ENCODE measurements at regions not wholly inside any gene's neighbourhood (a gene's known extent, or its start where the extent isn't known, plus 50 kb on each side); places are given as distances from the start of the nearest gene placed in this dataset.

DNA sequence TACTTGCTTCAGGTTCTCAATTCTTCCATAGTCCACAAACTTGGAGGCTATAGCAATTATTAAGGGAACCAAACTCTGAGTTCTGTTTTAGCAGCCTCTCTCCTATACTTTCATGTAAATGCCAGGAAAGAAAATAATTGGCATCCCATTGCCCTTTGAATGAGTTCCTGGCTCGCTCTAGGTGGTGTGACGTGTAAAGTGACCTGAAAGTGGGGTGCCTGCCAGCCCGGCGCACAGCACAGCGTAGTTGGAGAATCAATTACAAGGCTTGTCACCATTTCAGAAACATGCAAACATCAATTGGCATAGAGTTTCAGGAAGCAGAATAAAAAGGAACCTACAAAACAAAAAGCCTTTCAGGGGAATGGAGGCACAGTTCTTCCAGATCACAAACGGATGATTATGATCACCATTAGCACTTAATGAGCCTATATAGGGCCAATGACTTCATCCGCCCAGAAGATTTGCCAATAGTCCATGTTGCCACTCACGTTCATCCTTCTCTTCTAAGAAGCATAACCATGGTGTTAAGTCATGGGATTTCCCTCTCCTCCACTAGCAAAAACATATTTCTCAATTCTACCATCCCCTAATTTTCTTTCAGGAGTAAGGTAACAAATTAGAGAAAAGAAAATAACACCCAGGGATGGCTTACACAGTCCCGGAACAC, 354.6 kb upstream of the ADGRL2 start:
- Histone ChIP-seq H3K79me1 (replicated peaks; ENCODE audit: low read length, poor library complexity, severe bottlenecking) (no peaks in the 10 kb centered on the region), H3K4ac (ENCODE audit: low read depth in 1 of 2, low read length in 2 of 2) (no peak overlapping the region), H3K36me3 (ENCODE audit: control insufficient read depth in 1 of 2, insufficient read depth in 2 of 2, low read depth in 1 of 2, low read length in 2 of 2) (no peaks in the 10 kb centered on the region), H2AFZ (ENCODE audit: low read depth, low read length) (no peak overlapping the region), H4K91ac (ENCODE audit: low read length) (peak overlapping the region; percentile 50), H3K27ac (ENCODE audit: low read length, poor library complexity, severe bottlenecking) (no peak overlapping the region), H3K9me3 (ENCODE audit: control insufficient read depth, low read length) (no peaks in the 10 kb centered on the region), H4K8ac (ENCODE audit: low read length) (no peak overlapping the region), H2BK15ac (ENCODE audit: low read depth, poor library complexity, severe bottlenecking) (no peak overlapping the region), H3K9ac (ENCODE audit: low read length) (no peak overlapping the region), H3K18ac (ENCODE audit: low read depth in 1 of 2, low read length in 2 of 2) (no peak overlapping the region), H2BK12ac (ENCODE audit: low read length in 2 of 2) (no peak overlapping the region), H2BK5ac (ENCODE audit: low read depth, low read length, poor library complexity, severe bottlenecking) (no peak overlapping the region), H2BK120ac (ENCODE audit: low read depth, low read length) (no peak overlapping the region), H3K4me3 (ENCODE audit: insufficient read depth in 1 of 2, low read depth in 1 of 2, low read length in 2 of 2) (no peak overlapping the region), H3K23ac (ENCODE audit: low read length in 2 of 2) (no peak overlapping the region), H3K4me2 (ENCODE audit: low read length, poor library complexity, severe bottlenecking) (no peak overlapping the region), H2AK5ac (ENCODE audit: low read length, severe bottlenecking) (no peak overlapping the region), H3K4me1 (ENCODE audit: control insufficient read depth, insufficient read depth, low read depth, low read length) (no peaks in the 10 kb centered on the region), H3K27me3 (ENCODE audit: control insufficient read depth in 1 of 2, insufficient read depth in 1 of 2, low read length in 2 of 2) (no peaks in the 10 kb centered on the region), H3K14ac (ENCODE audit: low read length in 2 of 2) (no peak overlapping the region)
- WGBS, result 95% methylated on average over 8 of the region's 9 CpGs
- no peak for DNase-seq

DNA sequence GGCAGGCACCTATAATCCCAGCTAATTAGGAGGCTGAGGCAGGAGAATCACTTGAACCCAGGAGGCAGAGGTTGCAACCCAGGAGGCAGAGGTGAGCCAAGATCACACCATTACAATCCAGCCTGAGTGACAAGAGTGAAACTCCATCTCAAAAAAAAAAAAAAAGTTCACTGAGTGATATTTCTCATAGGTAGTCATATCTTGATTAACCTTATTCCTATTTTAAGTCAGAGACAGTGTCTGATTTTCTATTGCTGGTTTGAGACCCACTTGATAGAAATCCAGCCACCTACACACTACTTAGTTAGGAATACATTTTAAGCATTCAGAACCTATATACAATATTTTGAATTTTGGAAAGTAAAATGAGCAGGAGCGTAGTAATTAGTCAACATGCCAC, 357.4 kb upstream of the ADGRL2 start:
- no peak overlapping the region for H4K8ac ChIP-seq (ENCODE audit: low read length)
- H3K23ac ChIP-seq (ENCODE audit: low read length in 2 of 2), result no peak overlapping the region
- no peak overlapping the region for H3K4ac ChIP-seq (ENCODE audit: low read depth in 1 of 2, low read length in 2 of 2)
- no peak overlapping the region for H2BK15ac ChIP-seq (ENCODE audit: low read depth, poor library complexity, severe bottlenecking)
- H3K27me3 ChIP-seq (ENCODE audit: control insufficient read depth in 1 of 2, insufficient read depth in 1 of 2, low read length in 2 of 2), result no peaks in the 10 kb centered on the region
- no CpG with 5 or more reads among the region's 1 CpG for WGBS
- H3K4me3 ChIP-seq (ENCODE audit: insufficient read depth in 1 of 2, low read depth in 1 of 2, low read length in 2 of 2), result no peak overlapping the region
- H3K79me1 ChIP-seq (replicated peaks; ENCODE audit: low read length, poor library complexity, severe bottlenecking), result no peaks in the 10 kb centered on the region
- no peak overlapping the region for H2BK12ac ChIP-seq (ENCODE audit: low read length in 2 of 2)
- H2AK5ac ChIP-seq (ENCODE audit: low read length, severe bottlenecking), result no peak overlapping the region
- H3K9me3 ChIP-seq (ENCODE audit: control insufficient read depth, low read length), result no peaks in the 10 kb centered on the region
- H3K4me2 ChIP-seq (ENCODE audit: low read length, poor library complexity, severe bottlenecking), result no peak overlapping the region
- no peak overlapping the region for H3K27ac ChIP-seq (ENCODE audit: low read length, poor library complexity, severe bottlenecking)
- H3K9ac ChIP-seq (ENCODE audit: low read length), result no peak overlapping the region
- DNase-seq, result no peak
- no peak overlapping the region for H3K18ac ChIP-seq (ENCODE audit: low read depth in 1 of 2, low read length in 2 of 2)
- no peaks in the 10 kb centered on the region for H3K36me3 ChIP-seq (ENCODE audit: control insufficient read depth in 1 of 2, insufficient read depth in 2 of 2, low read depth in 1 of 2, low read length in 2 of 2)
- H2BK120ac ChIP-seq (ENCODE audit: low read depth, low read length), result no peak overlapping the region
- no peaks in the 10 kb centered on the region for H3K4me1 ChIP-seq (ENCODE audit: control insufficient read depth, insufficient read depth, low read depth, low read length)
- no peak overlapping the region for H4K91ac ChIP-seq (ENCODE audit: low read length)
- no peak overlapping the region for H2BK5ac ChIP-seq (ENCODE audit: low read depth, low read length, poor library complexity, severe bottlenecking)
- no peak overlapping the region for H2AFZ ChIP-seq (ENCODE audit: low read depth, low read length)
- no peak overlapping the region for H3K14ac ChIP-seq (ENCODE audit: low read length in 2 of 2)

DNA sequence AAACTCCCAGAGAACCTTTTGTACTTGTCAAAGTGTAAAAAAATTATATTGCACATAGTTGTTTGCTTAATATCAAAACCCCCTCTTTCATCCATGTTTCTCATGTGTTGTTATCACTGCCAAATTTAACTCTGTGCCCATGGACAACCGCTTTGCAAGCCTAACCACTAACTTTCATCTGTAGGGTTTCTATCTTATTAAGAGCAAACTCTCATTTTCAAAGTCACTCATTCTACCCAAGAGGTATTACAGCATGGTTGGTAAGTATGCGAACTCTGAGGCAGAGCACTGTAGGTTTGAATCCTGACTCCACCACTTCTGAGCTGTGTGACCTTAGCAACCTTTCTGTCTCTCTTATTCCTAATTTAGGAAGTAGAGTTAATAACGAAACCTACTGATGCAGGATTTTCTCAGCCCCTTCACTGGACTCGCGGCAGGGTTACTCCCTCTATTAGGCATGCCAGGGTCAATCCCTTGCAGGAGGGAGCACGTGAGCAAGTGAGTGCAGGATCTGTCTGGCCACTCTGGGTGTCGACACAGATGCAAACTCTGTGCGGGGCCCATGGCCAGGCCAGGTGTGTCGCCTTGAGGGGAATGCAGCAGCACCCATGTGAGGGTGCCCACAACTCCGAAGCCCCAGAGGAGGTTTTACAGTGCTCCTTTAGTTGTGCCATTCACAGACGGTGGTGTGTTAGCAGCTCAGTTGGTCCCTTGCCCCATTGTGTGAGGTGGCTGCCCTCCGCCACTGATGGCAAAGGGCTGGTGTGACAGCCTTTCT, 361.5 kb upstream of the ADGRL2 start:
- H2BK15ac ChIP-seq (ENCODE audit: low read depth, poor library complexity, severe bottlenecking), result no peak overlapping the region
- H4K8ac ChIP-seq (ENCODE audit: low read length), result no peak overlapping the region
- H3K27ac ChIP-seq (ENCODE audit: low read length, poor library complexity, severe bottlenecking), result no peak overlapping the region
- peak overlapping the region in 1 of 2 experiments; percentile 90 for H3K18ac ChIP-seq (ENCODE audit: low read depth in 1 of 2, low read length in 2 of 2)
- H2AK5ac ChIP-seq (ENCODE audit: low read length, severe bottlenecking), result no peak overlapping the region
- H2BK5ac ChIP-seq (ENCODE audit: low read depth, low read length, poor library complexity, severe bottlenecking), result no peak overlapping the region
- no peak overlapping the region for H3K14ac ChIP-seq (ENCODE audit: low read length in 2 of 2)
- H3K4me1 ChIP-seq (ENCODE audit: control insufficient read depth, insufficient read depth, low read depth, low read length), result no peaks in the 10 kb centered on the region
- no peak overlapping the region for H2BK120ac ChIP-seq (ENCODE audit: low read depth, low read length)
- 96% methylated on average over 12 of the region's 12 CpGs for WGBS
- H3K79me1 ChIP-seq (replicated peaks; ENCODE audit: low read length, poor library complexity, severe bottlenecking), result no peaks in the 10 kb centered on the region
- H3K4me3 ChIP-seq (ENCODE audit: insufficient read depth in 1 of 2, low read depth in 1 of 2, low read length in 2 of 2), result no peak overlapping the region
- H3K4ac ChIP-seq (ENCODE audit: low read depth in 1 of 2, low read length in 2 of 2), result peak overlapping the region in 1 of 2 experiments; percentile 48
- H3K27me3 ChIP-seq (ENCODE audit: control insufficient read depth in 1 of 2, insufficient read depth in 1 of 2, low read length in 2 of 2), result no peaks in the 10 kb centered on the region
- H3K4me2 ChIP-seq (ENCODE audit: low read length, poor library complexity, severe bottlenecking), result no peak overlapping the region
- no peak overlapping the region for H4K91ac ChIP-seq (ENCODE audit: low read length)
- no peaks in the 10 kb centered on the region for H3K36me3 ChIP-seq (ENCODE audit: control insufficient read depth in 1 of 2, insufficient read depth in 2 of 2, low read depth in 1 of 2, low read length in 2 of 2)
- no peak overlapping the region for H3K9ac ChIP-seq (ENCODE audit: low read length)
- no peak overlapping the region for H2AFZ ChIP-seq (ENCODE audit: low read depth, low read length)
- peak overlapping the region in 1 of 2 experiments; percentile 87 for H2BK12ac ChIP-seq (ENCODE audit: low read length in 2 of 2)
- no peak overlapping the region for H3K23ac ChIP-seq (ENCODE audit: low read length in 2 of 2)
- no peaks in the 10 kb centered on the region for H3K9me3 ChIP-seq (ENCODE audit: control insufficient read depth, low read length)
- no peak for DNase-seq

DNA sequence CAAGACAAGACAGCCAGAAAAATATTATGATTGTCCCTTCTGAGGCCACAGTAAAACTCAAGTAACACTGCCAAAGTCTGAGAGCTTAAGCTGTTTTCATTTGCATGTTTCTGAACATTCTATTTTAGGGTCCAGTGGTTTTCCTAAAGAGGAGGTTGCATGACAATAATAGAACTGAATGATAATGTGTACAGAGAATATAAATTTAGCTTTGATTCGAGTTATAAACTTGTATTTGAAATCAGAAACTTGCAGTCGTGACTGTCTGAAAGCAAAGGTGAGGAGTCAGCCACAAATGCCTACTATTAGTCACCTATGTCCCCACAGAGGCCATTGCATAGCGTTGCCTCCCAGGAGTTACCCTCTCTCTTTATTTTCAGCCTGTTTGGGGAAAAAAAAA, 363.1 kb upstream of the ADGRL2 start:
- no peaks in the 10 kb centered on the region for H3K79me1 ChIP-seq (replicated peaks; ENCODE audit: low read length, poor library complexity, severe bottlenecking)
- H2AFZ ChIP-seq (ENCODE audit: low read depth, low read length), result no peak overlapping the region
- no peak overlapping the region for H3K14ac ChIP-seq (ENCODE audit: low read length in 2 of 2)
- no peak overlapping the region for H3K23ac ChIP-seq (ENCODE audit: low read length in 2 of 2)
- H2BK5ac ChIP-seq (ENCODE audit: low read depth, low read length, poor library complexity, severe bottlenecking), result no peak overlapping the region
- peak overlapping the region; percentile 70 to 79 for H3K18ac ChIP-seq (ENCODE audit: low read depth in 1 of 2, low read length in 2 of 2)
- no peak overlapping the region for H2BK120ac ChIP-seq (ENCODE audit: low read depth, low read length)
- no peaks in the 10 kb centered on the region for H3K27me3 ChIP-seq (ENCODE audit: control insufficient read depth in 1 of 2, insufficient read depth in 1 of 2, low read length in 2 of 2)
- DNase-seq, result peak; percentile 29
- WGBS, result 66% methylated on average over 3 of the region's 3 CpGs
- no peak overlapping the region for H3K9ac ChIP-seq (ENCODE audit: low read length)
- no peaks in the 10 kb centered on the region for H3K36me3 ChIP-seq (ENCODE audit: control insufficient read depth in 1 of 2, insufficient read depth in 2 of 2, low read depth in 1 of 2, low read length in 2 of 2)
- H3K4ac ChIP-seq (ENCODE audit: low read depth in 1 of 2, low read length in 2 of 2), result no peak overlapping the region
- no peak overlapping the region for H3K4me3 ChIP-seq (ENCODE audit: insufficient read depth in 1 of 2, low read depth in 1 of 2, low read length in 2 of 2)
- H4K91ac ChIP-seq (ENCODE audit: low read length), result no peak overlapping the region
- no peak overlapping the region for H2BK15ac ChIP-seq (ENCODE audit: low read depth, poor library complexity, severe bottlenecking)
- H3K4me2 ChIP-seq (ENCODE audit: low read length, poor library complexity, severe bottlenecking), result no peak overlapping the region
- H3K4me1 ChIP-seq (ENCODE audit: control insufficient read depth, insufficient read depth, low read depth, low read length), result no peaks in the 10 kb centered on the region
- H2BK12ac ChIP-seq (ENCODE audit: low read length in 2 of 2), result peak overlapping the region; percentile 38 to 67
- no peak overlapping the region for H4K8ac ChIP-seq (ENCODE audit: low read length)
- no peak overlapping the region for H2AK5ac ChIP-seq (ENCODE audit: low read length, severe bottlenecking)
- no peak overlapping the region for H3K27ac ChIP-seq (ENCODE audit: low read length, poor library complexity, severe bottlenecking)
- no peaks in the 10 kb centered on the region for H3K9me3 ChIP-seq (ENCODE audit: control insufficient read depth, low read length)

Measured in mesenchymal stem cell (in vitro differentiated cells and primary cell).